Effector CD4-positive, alpha-beta T cell (primary cell): ENCODE measurements at regions not wholly inside any gene's neighbourhood (a gene's known extent, or its start where the extent isn't known, plus 50 kb on each side); places are given as distances from the start of the nearest gene placed in this dataset.
"Not testable (repeated sequence)": the region's sequence is repeated elsewhere in the genome, so short reads cannot be mapped to it uniquely, and the experiment has no call there.

Experiments
- DNase-seq: peaks from one replicate; pipeline ENCODE4 v3.0.0-alpha.2; 2020

DNA sequence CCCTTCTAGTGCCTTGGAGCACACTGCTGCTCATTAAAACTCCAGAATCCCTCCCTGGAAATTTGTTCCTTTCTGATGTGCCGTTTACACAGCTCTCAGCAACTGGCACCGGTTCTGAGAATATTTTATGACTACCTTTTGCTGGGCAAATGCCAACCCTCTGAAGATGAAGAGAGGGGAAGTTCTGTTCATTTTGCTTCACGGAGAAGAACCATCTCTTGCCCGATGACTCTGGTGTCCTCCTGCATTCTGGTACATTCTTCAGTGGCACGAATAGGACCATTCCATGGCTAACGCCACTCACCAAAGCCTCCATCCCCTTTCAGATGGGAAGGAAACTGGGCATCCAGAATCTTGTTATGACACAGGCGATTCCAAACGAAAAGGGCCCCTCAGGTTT lies 96.2 kb upstream of the SIM2 start:
- DNase-seq, result no peak

DNA sequence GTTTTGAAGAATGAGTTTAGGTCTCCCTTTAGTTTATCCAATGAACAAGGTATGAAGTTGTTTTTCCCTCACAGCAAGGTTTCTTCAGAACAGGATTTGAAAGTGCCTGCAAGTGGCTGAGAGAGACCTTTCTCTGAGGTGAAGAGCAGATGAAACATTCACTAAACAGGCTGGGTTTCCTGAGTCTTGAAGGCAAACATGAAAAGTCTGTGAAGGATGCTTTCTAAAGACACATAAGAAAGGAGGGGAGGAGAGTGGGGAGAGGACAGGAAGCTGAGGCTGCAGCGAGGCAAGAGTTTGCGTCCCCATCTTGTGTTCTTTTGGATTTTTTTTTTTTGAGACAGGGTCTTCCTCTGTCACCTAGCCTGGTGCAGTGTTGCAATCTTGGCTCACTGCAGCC lies 95.7 kb upstream of the SIM2 start:
- DNase-seq, result no peak

DNA sequence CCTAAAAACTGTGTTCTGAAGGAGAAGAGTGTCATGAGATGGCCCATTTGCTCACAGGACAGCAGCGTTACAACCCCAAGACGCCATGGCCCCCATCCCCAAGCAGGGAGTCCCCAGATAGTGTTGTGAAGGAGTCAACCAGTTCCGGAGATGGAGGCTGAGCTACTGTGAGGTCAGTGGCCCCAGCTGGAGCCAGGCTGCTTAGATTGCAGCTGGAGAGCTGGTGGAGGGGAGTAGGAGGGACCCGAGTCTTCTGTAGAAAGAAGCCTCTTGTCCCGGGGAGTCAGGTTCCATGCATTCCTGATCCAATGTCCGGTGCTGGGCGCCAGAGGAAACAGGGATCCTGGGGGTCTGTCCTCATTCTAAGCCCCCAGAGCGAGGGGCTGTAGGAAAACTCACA lies 93.5 kb upstream of the SIM2 start:
- no peak for DNase-seq

DNA sequence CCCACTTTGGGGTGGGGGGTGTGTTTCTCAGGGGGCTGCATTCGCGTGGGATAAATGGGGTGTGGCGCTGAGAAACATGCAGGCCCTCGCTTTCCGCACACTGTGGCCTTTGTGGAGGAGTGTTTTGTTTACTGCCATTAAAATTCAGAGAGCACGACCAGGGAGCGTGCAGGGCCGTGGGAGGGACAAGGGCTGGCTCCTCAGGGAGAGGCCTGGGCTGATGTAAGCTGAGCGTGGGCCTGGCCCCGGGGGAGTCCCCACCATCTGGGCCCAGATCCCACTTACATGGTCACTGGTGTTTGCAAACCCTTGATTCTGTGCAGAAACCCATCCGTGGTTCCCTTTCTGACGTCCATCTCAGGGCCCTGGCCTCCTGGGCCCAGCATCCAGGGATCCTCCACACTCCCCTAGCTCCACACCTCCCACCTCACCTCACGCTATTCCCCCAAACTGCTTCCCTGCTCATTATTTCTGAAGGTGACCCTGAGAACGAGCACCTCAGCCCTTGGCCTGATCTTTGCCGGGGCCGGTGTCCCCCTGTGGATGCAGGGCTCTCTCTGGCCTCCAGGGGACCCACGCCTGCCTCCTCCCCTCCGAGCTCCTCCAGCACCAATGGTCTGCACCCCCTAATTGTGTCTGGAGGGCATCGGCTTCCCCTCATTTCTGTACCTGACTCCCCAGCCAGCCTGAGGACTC lies 92.5 kb upstream of the SIM2 start:
- no peak for DNase-seq

DNA sequence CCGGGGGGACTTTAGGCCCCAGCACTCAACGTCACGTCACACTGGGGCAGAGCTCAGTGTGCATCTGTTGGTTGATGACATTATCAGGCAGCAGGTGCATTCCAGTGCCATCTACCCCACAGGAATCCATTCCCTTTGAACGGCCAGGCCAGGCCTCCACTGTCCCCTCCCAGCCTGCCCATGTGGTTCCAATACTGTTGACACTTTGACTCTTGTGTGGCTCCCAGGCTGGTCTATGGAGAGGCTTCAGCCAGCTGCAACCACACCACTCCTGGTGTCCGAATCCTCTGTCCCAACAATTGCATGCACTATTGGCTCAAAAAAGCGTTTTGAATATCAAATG lies 92.0 kb upstream of the SIM2 start:
- DNase-seq, result no peak

DNA sequence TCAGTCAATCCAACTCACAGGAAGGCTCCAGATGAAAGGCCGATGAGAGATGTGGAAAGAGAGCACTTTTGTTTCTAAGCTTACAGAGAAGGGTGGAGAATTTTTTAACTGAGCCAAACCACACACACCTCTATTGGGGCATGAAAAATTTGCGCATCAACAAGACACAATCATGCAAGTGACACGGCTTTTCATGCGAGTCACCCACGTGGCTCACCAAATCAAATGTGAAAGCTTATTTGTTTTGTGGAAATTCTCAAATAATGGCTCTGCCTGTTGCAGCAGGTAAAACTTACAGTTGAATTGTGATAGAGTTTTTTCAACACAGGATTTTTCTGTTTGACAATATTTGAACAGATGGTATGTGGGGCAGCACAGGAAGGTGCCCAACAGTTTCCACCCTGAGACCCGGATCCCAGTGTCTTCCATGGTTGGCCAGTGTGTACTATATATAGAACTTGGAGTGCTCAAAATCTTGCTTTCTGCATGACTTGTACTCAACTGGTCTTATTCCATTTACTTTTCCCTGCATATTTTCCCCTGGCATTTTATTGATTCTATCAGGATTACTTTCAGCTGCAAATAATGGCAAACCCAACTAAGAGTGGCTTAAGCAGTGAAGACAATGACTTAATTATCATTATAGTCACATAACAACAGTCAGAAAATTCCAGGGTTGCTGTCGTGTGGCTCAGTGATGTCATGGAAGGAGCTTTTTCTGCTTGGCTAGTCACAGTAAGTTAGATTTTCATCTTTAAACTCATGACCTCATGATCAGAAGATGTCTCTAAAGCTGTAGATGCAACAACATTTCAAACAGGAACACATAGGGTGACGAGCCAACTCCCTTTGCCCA lies 90.6 kb upstream of the SIM2 start:
- DNase-seq, result no peak

DNA sequence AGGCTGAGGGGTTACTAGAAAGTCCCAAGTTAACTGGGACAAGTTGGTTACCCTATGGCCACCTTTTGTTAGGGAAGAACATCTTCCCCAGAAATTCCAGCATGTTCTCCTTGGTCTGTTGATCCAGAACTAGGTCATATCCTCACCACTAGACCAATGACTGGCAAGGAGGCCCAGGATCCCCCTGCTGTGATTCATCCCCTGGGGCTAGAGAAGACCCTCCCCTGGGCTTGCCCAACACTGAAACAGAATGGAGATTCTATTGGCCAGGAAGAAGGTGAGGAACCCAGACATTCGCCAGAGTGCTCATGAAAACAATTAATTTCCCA lies 90.1 kb upstream of the SIM2 start:
- DNase-seq, result no peak

DNA sequence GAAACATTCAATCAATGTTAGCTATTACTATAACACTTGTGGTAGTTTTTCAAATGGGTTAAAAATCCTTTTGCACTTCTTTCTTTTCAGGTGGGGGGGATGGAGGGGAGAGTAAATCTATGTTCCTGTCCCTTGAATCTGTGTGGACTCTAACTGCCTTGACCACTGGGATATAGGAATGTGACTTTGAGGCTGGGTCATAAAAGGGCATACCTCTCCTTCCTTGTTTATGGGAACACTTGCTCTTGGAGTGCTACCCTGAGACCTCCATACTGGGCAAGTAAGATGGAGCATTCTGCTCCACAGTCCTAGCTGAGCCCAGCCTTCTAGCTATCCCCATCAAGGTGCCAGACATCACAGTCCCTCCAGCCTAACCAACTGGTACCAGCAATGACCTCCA lies 89.3 kb upstream of the SIM2 start:
- no peak for DNase-seq

DNA sequence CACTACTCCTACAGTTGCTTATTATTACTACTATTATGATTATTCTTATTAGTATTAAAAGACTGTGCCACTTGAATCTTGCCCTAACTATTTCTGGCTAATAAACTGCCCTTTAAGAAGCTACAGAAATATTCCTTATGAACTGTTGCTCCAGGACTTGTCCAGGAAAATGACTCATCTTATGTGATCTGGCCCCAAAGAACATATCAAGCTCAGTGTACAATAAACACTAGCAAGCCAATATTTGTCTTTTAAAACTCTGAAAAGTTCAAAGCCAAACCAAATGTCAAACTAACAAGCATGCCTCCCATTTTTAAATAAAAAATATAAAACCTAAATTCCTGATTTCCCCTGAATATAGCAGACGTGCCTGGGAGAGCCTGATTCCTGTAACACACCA lies 88.7 kb upstream of the SIM2 start:
- no peak for DNase-seq

DNA sequence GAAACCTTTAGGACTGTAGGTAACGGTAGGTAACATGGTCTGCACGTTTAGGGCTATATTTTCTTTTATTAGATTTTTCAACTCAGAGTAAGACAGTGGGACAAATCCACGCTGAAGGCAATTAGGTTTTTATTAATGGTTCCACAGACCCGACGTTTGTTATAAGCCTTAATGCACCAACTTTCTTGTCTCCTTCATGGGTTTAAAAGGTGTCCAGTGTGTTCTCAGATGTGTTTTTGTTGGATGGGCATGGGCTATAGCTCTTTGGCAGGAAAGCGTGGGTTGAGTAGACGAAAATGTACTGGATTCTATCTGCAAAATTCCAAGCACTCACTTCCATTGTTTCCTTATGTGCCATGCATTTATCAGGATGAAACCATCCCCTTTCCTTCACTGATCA lies 88.0 kb upstream of the SIM2 start:
- DNase-seq, result no peak

DNA sequence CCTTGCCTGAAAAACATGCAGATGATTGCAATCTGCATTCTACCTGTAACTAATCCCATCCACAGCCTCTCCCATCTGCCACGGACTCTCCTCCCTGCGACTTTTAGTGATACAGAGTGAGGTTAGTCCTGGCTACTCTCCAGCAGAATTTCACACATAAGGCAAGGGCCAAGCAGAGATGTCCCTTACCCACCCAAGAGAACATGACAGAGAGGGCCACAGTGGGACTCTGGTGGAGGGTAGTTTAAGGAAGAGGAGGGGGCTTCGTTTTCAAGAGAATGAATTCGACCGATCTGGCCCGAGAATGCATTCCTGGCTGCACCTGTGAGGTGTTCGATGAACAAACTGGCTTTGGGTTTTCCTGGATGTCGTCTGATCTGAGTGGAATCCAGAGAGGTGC lies 87.5 kb upstream of the SIM2 start:
- no peak for DNase-seq

DNA sequence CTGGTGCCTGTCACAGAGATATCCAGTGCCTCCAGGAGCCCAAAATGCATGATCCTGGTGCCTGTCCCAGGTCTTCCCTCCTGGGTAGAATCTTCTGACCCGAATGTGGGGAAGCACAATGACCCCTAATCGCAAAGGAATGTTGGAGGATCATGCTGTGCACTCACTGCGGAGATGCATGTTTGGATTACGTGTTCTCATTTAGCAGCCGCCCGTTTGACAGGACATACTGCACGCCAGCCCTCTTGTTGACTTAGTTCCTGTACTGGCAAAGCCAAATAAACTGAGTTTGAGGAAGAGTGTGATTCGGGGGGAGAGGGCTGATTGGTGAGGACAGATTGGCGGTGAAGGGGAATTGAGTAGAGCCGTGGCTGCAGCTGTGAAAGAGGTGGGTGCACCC lies 85.9 kb upstream of the SIM2 start:
- DNase-seq, result no peak

DNA sequence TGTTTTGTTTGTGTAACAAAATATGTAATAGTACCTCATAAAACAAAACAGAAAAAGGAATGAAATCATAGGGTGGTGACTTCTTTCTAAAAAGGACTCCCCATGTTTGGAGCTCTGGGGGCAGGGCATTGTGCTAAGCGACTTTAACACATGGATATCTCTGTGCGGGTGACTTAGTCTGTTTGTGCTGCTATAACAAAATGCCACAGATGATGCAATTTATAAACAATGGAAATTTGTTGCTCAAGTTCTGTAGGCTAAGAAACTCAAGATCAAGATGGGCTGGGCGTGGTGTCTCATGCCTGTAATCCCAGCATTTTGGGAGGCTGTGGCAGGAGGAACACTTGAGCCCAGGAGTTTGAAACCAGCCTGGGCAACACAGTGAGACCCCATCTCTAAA lies 85.4 kb upstream of the SIM2 start:
- DNase-seq, result no peak

DNA sequence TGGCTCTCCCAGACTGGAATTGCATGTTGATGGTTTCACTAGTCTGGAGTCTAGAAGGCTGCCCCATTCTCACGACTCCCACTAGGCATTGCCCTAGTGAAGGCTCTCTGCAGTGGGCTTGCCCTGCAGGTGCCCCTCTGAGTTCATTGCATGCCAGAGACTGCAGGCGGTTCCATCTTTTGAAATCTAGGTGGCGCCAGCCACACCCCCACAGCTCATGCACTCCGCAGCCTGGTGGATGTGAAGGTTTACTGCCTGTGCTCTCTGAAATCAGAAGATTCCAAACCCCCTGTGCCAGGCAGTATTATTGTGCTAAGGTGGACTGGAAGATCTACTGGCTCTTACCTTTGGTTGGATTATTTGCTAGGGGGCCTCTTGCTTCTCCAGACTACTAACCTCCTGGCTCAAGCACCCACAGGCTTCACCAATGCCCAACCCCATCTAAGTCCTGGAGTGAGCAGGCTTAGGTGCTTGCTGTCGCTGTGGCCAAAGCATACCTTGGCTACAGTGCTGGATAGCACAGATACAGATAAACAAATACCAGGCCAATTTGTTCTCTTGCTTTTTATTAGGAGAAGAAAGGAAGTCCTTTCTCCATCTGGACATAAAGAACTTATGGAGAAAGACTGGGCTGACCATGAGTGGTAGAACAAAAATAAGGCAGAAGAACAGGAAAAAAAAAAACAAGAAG lies 83.5 kb upstream of the SIM2 start:
- no peak for DNase-seq

DNA sequence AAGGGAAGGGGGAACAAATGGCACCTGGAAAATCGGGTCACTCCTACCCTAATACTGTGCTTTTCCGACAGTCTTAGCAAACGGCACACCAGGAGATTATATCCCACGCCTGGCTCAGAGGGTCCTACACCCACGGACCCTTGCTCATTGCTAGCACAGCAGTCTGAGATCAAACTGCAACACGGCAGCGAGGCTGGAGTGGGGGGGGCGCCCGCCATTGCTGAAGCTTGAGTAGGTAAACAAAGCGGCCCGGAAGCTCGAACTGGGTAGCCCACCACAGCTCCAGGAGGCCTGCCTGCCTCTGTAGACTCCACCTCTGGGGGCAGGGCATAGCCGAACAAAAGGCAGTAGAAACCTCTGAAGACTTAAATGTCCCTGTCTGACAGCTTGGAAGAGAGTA lies 82.1 kb upstream of the SIM2 start:
- DNase-seq, result not testable (repeated sequence)

DNA sequence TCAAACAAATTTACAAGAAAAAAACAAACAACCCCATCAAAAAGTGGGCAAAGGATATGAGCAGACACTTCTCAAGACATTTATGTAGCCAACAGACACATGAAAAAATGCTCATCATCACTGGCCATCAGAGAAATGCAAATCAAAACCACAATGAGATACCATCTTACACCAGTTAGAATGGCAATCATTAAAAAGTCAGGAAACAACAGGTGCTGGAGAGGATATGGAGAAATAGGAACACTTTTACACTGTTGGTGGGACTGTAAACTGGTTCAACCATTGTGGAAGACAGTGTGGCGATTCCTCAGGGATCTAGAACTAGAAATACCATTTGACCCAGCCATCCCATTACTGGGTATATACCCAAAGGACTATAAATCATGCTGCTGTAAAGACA lies 77.1 kb upstream of the SIM2 start:
- not testable (repeated sequence) for DNase-seq

DNA sequence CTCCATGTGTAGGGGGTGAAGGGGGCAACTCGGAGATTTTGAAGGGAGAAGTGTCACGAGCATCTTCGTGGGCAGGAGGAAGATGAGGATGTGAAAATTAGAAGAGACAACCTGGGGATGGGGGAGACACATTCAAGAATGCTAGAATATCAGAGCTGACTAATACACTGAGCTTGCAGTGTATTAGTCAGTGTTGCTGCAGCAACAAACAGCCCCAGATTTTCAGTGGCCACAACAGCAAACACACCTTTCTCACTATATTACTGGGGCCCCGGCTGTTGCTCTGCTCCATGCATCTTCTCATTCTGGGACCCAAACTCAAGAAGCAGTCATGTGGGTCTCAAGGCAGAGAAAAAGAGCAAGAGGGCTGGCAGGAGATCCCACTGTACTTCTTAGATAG lies 74.8 kb upstream of the SIM2 start:
- no peak for DNase-seq

DNA sequence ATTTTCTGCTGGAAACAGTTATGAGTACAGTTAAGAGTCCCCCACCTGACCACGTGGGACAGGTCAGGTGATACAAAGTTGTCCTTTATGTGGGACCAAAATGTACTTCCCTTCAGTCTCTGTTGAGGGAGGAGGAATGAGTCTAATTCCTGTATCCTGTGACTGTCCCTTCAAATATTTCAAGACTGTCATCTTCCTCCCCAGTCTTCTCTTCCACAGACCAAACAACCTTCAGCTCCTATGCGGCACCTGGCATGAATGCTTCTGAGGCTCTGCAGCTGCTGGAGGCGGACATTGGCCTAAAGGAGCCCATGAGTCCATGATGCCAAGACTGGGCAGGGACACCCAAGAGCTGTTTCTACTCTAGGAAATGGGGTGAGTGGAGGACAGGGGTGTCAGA lies 72.1 kb upstream of the SIM2 start:
- DNase-seq, result no peak

DNA sequence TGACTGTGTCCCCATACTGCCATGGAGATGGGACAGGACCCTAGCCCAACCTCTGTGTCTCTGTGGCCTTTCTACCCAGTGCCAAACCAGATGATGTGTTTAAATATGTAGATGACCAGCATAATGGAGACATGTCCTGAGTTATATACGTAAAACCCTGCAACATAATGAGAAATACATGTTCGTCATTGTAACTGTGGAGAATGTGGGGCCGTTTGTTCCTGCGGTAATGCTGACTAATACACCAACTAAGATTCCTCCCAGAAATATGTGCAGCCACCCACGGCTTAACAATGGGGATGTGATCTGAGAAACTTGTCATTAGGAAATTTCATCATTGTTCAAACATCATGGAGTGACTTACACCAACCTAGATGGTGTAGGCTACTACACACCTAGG lies 71.7 kb upstream of the SIM2 start:
- DNase-seq, result no peak

DNA sequence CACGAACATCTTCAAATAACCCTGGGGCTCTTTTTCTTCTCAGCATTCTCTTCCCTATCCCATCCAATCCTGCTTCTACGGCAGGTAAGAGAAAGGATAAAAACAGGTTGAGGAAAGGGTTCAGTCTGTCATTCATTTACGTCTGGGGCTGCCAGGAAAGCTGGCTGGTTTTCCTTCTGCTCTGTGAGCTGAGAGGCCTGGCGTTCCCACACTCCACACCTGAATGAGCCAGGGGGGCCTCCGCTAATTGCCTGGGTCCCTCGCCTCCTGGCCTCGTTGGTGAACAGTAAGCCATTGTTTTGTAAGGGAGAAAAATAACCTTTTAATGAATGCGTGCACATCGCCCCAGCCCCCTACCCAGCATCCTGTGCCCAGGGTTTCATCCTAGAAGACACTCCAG lies 70.8 kb upstream of the SIM2 start:
- DNase-seq, result no peak

DNA sequence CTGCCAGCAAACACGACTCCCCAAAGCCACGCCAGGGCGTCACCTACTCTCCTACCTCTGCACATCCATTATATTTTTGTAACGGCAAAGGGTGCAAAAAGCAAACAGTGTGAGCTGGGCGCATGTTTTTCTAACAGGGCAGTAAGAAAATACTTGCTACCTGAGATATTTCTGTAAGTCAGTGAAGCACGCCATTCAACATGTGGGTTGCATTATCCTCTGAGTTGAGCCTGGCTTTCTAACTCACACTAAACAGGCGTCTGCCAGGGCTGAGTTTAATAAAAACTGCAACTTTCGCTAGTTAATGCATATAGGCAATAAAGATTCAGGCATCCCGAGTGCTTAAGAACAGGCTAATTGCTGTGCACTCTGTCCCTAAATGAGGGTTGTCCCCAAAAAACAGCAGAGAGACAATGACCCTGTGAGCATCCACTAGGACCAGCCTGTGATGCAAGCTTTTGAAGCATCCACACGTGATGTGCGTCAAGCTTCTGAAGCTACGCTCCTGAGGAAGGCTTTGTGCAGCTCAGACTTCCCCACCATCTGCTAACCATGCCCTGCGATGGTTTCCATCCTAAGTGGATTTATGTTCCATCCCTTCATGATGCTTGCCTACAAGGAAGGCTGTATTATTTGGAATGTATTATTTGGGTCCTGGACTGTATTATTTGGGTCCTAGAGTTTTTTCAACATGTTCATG lies 70.0 kb upstream of the SIM2 start:
- DNase-seq, result no peak

DNA sequence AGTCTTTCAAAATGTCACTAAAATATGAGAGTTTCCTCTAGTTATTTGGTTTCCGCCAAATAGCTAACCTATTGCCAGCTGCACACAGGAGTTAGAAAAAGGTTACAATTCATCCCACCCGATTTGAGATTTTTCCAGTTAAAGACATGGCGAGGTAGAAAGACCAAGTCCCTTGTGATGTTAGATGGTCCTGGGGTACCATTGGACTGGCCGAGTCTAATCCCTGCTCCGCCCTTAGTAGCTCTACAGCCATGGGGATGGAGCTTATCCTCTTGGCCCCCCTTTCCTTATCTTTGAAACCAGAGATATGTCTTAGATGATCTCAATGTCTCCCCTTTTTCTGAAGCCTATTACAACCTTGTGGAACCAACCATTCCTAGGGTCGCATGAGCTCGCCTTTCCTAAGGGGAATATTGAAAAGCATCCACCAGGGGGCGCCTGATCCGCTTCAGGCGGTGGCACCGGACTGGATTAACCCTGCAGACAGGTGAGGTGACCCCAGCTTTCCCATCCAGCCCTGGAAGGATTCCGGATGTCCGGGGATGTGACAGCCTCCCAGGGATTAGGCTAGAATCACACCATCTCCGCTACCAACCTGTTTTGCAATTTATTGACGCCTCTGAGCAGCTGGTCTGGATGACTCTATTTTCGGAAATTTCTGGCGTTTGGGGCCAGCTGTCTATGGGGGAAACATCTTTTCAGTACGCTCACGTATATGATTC lies 68.3 kb upstream of the SIM2 start:
- DNase-seq, result peak; percentile 47

DNA sequence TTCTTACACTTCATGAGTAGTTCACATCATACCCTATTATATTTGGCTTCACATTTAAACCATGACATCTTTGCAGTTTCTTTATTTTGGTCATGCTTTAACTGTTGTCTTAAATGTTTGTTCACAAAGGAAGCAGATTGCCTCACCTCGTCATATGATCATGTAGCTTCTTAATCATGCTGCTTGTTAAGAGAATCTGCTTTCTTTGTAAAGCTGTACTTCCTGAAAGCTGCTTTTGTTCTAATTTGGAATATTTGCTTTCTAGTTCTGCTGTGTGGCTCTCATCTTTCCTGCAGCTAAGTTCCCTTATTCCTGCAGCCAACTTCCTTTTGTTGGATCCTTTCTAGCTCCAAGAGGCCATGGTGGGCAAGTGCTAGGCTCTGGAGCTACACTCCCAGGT lies 62.9 kb upstream of the SIM2 start:
- no peak for DNase-seq
